ENCODE measurements at regions not wholly inside any gene's neighbourhood (a gene's known extent, or its start where the extent isn't known, plus 50 kb on each side); places are given as distances from the start of the nearest gene placed in this dataset.

- no peak for TF ChIP-seq CTCF (IDR thresholded peaks at IDR 0.05; ENCODE audit: low read depth, low read length, poor library complexity, severe bottlenecking)
- no peak for TF ChIP-seq EZH2phosphoT487 (IDR thresholded peaks at IDR 0.05; ENCODE audit: borderline replicate concordance, low read length)
Measured at GRCh38 chr5:62208218-62208852, 97.7 kb upstream of the KIF2A start.

Measured in DOHH2 (cell line).